Esophagus muscularis mucosa (tissue), 4 donors: ENCODE measurements at regions not wholly inside any gene's neighbourhood (a gene's known extent, or its start where the extent isn't known, plus 50 kb on each side); places are given as distances from the start of the nearest gene placed in this dataset.

Source experiments
- DNase-seq: peaks from one replicate; pipeline ENCODE4 v3.0.0-alpha.2; 2017; ENCODE audit errors: extremely low spot score
- H3K27ac ChIP-seq, 4 donors: fragments of 200-600 bp; sonication (generic); replicated peaks in 1 of 4; 1 replicate in 3 of 4; 2 replicates in 1 of 4; pipeline ENCODE4 v1.5.1; 2016 to 2019; ENCODE audit warnings: mild to moderate bottlenecking in 1 of 4
- H3K27me3 ChIP-seq, 4 donors: fragments of 200-600 bp; sonication (generic); one replicate each; pipeline versions ENCODE4 v1.5.1 to v1.6.0; 2016 to 2019
- H3K36me3 ChIP-seq, 4 donors: fragments of 200-600 bp; sonication (generic); one replicate each; pipeline ENCODE4 v1.5.1; 2016 to 2019
- H3K4me1 ChIP-seq, 4 donors: fragments of 200-600 bp; sonication (generic); one replicate each; pipeline ENCODE4 v1.5.1; 2016 to 2019
- H3K4me3 ChIP-seq, 4 donors: fragments of 200-600 bp; sonication (generic); 1 replicate in 2 of 4; 2 replicates in 2 of 4; pipeline ENCODE4 v1.5.1; 2016 to 2019; ENCODE audit warnings: mild to moderate bottlenecking in 4 of 4, moderate library complexity in 1 of 4
- H3K9me3 ChIP-seq, 4 donors: fragments of 200-600 bp; sonication (generic); 1 replicate in 3 of 4; 2 replicates in 1 of 4; pipeline ENCODE4 v1.5.1; 2016 to 2019
- CTCF ChIP-seq, 3 experiments: fragments of 200-600 bp in 2 of 3; fragments of 450-650 bp in 1 of 3; sonication (generic) in 2 of 3; IDR thresholded peaks; one replicate each; pipeline ENCODE4 v1.5.1; 2017 to 2019; ENCODE audit warnings: antibody characterized with exemption in 3 of 3, mild to moderate bottlenecking in 2 of 3, moderate library complexity in 1 of 3
- EP300 ChIP-seq: sonication (generic); formaldehyde crosslinking; IDR thresholded peaks from one replicate; pipeline ENCODE4 v1.6.1; 2017; ENCODE audit warnings: antibody characterized with exemption
- POLR2A ChIP-seq: fragments of 450-650 bp; IDR thresholded peaks from one replicate; pipeline ENCODE4 v1.6.1; 2017; ENCODE audit warnings: antibody characterized with exemption, moderate library complexity, mild to moderate bottlenecking, low read depth
- POLR2AphosphoS5 ChIP-seq, 2 donors: sonication (generic); formaldehyde crosslinking; IDR thresholded peaks; one replicate each; pipeline ENCODE4 v1.6.1; 2017; ENCODE audit warnings: antibody characterized with exemption in 2 of 2
- WGBS: methylation state at CpG from one replicate; pipeline ENCODE4 v1.1.5; 2018; 5-methylcytosine and 5-hydroxymethylcytosine counted together
- intact Hi-C: fragments of 100-400 bp; cut with DNase I; formaldehyde crosslinking; loops from one replicate; pipeline ENCODE4 v1.15.1; 2023

GRCh38 chr15:98025237-98025636, 64.7 kb downstream of the ARRDC4 start:
- TF ChIP-seq POLR2A (no peak), POLR2AphosphoS5 (IDR thresholded peaks at IDR 0.05) (peak; percentile 60 to 73), EP300 (no peak), CTCF (IDR thresholded peaks at IDR 0.05) (no peak)
- no peaks in the 10 kb centered on the region for H3K27me3 ChIP-seq
- no peaks in the 10 kb centered on the region for H3K9me3 ChIP-seq
- peak; percentile 42 for DNase-seq
- WGBS: 49% methylated on average over 2 of the region's 2 CpGs
- H3K27ac ChIP-seq: peak overlapping the region; percentile 28 to 73 (median 54)
- H3K4me3 ChIP-seq: no peak overlapping the region
- H3K4me1 ChIP-seq: peaks cover 3 to 37% (median 27%) of the 10 kb centered on the region in 4 donors
- H3K36me3 ChIP-seq: no peaks in the 10 kb centered on the region
- intact Hi-C loops: loop anchor here (5.0 to 10.0 kb wide), 2 partner anchors 50 to 63 kb away; partner anchors contain the start of gene ARRDC4

- no peak for TF ChIP-seq EP300
- intact Hi-C loops: no loop called here
- Histone ChIP-seq H3K9me3 (no peaks in the 10 kb centered on the region), H3K36me3 (no peaks in the 10 kb centered on the region), H3K4me3 (no peak overlapping the region), H3K27ac (no peak overlapping the region), H3K4me1 (no peaks in the 10 kb centered on the region), H3K27me3 (no peaks in the 10 kb centered on the region)
- peak; percentile 47 for DNase-seq
- 69% methylated on average over 4 of the region's 4 CpGs for WGBS
These were observed 74.2 kb downstream of the ARRDC4 start for GRCh38 chr15:98034731-98035130.

- Histone ChIP-seq H3K4me1 (no peaks in the 10 kb centered on the region), H3K27ac (no peak overlapping the region), H3K27me3 (no peaks in the 10 kb centered on the region), H3K36me3 (no peaks in the 10 kb centered on the region), H3K9me3 (no peaks in the 10 kb centered on the region), H3K4me3 (no peak overlapping the region)
- 87% methylated on average over 7 of the region's 7 CpGs for WGBS
- intact Hi-C loops: no loop called here
- no peak for TF ChIP-seq POLR2A
- DNase-seq: peak; percentile 60
These were observed 74.6 kb downstream of the ARRDC4 start for GRCh38 chr15:98035134-98035533.

GRCh38 chr15:98035577-98036010, 75.1 kb downstream of the ARRDC4 start:
- no peak for TF ChIP-seq CTCF (IDR thresholded peaks at IDR 0.05)
- TF ChIP-seq POLR2A: no peak
- TF ChIP-seq EP300: no peak
- TF ChIP-seq POLR2AphosphoS5 (IDR thresholded peaks at IDR 0.05): no peak
- Histone ChIP-seq H3K27me3 (no peaks in the 10 kb centered on the region), H3K4me3 (no peak overlapping the region), H3K4me1 (no peaks in the 10 kb centered on the region), H3K36me3 (no peaks in the 10 kb centered on the region), H3K9me3 (no peaks in the 10 kb centered on the region), H3K27ac (no peak overlapping the region)
- intact Hi-C loops: no loop called here
- WGBS: 85% methylated on average over 2 of the region's 2 CpGs
- DNase-seq: peak; percentile 26

GRCh38 chr15:98039596-98039995, 79.1 kb downstream of the ARRDC4 start:
- intact Hi-C loops: no loop called here
- no peaks in the 10 kb centered on the region for H3K9me3 ChIP-seq
- H3K27ac ChIP-seq: no peak overlapping the region
- DNase-seq: no peak
- H3K36me3 ChIP-seq: no peaks in the 10 kb centered on the region
- no peaks in the 10 kb centered on the region for H3K27me3 ChIP-seq
- H3K4me3 ChIP-seq: no peak overlapping the region
- no peak for TF ChIP-seq POLR2A
- H3K4me1 ChIP-seq: no peaks in the 10 kb centered on the region
- WGBS: 76% methylated on average over 4 of the region's 4 CpGs

- Histone ChIP-seq H3K4me1 (no peaks in the 10 kb centered on the region), H3K36me3 (no peaks in the 10 kb centered on the region), H3K4me3 (no peak overlapping the region), H3K27ac (no peak overlapping the region), H3K27me3 (no peaks in the 10 kb centered on the region), H3K9me3 (no peaks in the 10 kb centered on the region)
- intact Hi-C loops: no loop called here
- 79% methylated on average over 5 of the region's 5 CpGs for WGBS
- DNase-seq: no peak
- TF ChIP-seq POLR2A: no peak
- TF ChIP-seq CTCF (IDR thresholded peaks at IDR 0.05): no peak
- no peak for TF ChIP-seq POLR2AphosphoS5 (IDR thresholded peaks at IDR 0.05)
- TF ChIP-seq EP300: no peak
These were observed 79.6 kb downstream of the ARRDC4 start for GRCh38 chr15:98040146-98040545.
